Activated CD4-positive, alpha-beta T cell treated with anti-CD3 and anti-CD28 coated beads for 36 hours (primary cell): ENCODE measurements at regions not wholly inside any gene's neighbourhood (a gene's known extent, or its start where the extent isn't known, plus 50 kb on each side); places are given as distances from the start of the nearest gene placed in this dataset.

Experiments
- ATAC-seq: fragments of 200-7000 bp; cut with Tn5 transposase; one replicate; pipeline ENCODE4 v1.10.0; 2021; ENCODE audit warnings: mild to moderate bottlenecking, moderate library complexity
- CTCF ChIA-PET: fragments of 350-600 bp; sonication (Branson Sonifier 250); formaldehyde crosslinking; loops from one replicate; lab custom pipeline; 2021; ENCODE audit warnings: antibody characterized with exemption; lab: Charles Lee
- POLR2A ChIA-PET: fragments of 350-600 bp; sonication (Branson Sonifier 250); formaldehyde crosslinking; loops from one replicate; lab custom pipeline; 2021; ENCODE audit warnings: antibody characterized with exemption, inconsistent platforms; lab: Charles Lee
- DNase-seq: peaks from one replicate; pipeline ENCODE4 v3.0.0-alpha.2; 2020
- H3K27ac Mint-ChIP-seq: one replicate; pipeline ENCODE4 v1.8.0; 2021; ENCODE audit warnings: mixed read lengths
- H3K27me3 Mint-ChIP-seq: one replicate; pipeline ENCODE4 v1.8.0; 2021; ENCODE audit warnings: mixed read lengths
- H3K36me3 Mint-ChIP-seq: one replicate; pipeline ENCODE4 v1.8.0; 2021; ENCODE audit warnings: low read depth, mixed read lengths
- H3K4me1 Mint-ChIP-seq: one replicate; pipeline ENCODE4 v1.8.0; 2021; ENCODE audit warnings: mixed read lengths
- H3K4me3 Mint-ChIP-seq: one replicate; pipeline ENCODE4 v1.8.0; 2021; ENCODE audit warnings: mild to moderate bottlenecking, moderate library complexity, mixed read lengths
- H3K9me3 Mint-ChIP-seq: one replicate; pipeline ENCODE4 v1.8.0; 2021; ENCODE audit warnings: low read depth, mixed read lengths
- intact Hi-C, 2 experiments: fragments of 100-400 bp; cut with DNase I in 1 of 2; cut with micrococcal nuclease in 1 of 2; formaldehyde crosslinking; loops; one replicate each; pipeline versions ENCODE4 v1.14.2 to v1.15.1; 2022 to 2024; cut with DNase I, micrococcal nuclease

DNA sequence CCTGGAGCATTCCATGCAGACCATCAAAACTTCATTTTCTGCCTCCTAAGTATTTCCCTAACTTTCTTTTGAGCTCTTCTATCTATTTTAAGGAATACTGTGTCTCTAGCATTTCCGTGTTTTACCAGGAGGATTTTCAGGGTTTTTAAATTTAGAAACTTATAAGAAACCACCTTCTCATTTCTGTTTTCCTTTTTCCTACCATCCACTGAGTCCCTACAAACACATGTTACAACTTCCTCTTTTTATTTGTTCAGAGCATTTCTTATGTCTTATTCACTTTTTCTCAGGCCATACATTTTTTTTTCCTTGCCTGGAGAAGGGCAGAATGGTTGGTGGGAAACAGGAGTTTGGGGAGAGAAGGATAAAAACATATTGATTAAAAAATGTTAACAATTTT is 130.0 kb upstream of the BMP5 start:
- H3K4me1 Mint-ChIP-seq = no peaks in the 10 kb centered on the region
- H3K27ac Mint-ChIP-seq = no peak overlapping the region
- H3K9me3 Mint-ChIP-seq = peaks cover 5% of the 10 kb centered on the region
- H3K36me3 Mint-ChIP-seq = no peaks in the 10 kb centered on the region
- no peak for ATAC-seq
- no peaks in the 10 kb centered on the region for H3K27me3 Mint-ChIP-seq
- DNase-seq = no peak
- intact Hi-C loops = no loop called here
- H3K4me3 Mint-ChIP-seq = no peak overlapping the region
- POLR2A ChIA-PET = no interaction called here
- CTCF ChIA-PET = no interaction called here

GRCh38 chr6:56004426-56004825 is 129.0 kb upstream of the BMP5 start:
- no peak overlapping the region for H3K27ac Mint-ChIP-seq
- POLR2A ChIA-PET = no interaction called here
- H3K9me3 Mint-ChIP-seq = peaks cover 5% of the 10 kb centered on the region
- no peak for DNase-seq
- no peak for ATAC-seq
- H3K4me1 Mint-ChIP-seq = no peaks in the 10 kb centered on the region
- H3K4me3 Mint-ChIP-seq = no peak overlapping the region
- no peaks in the 10 kb centered on the region for H3K36me3 Mint-ChIP-seq
- H3K27me3 Mint-ChIP-seq = no peaks in the 10 kb centered on the region
- CTCF ChIA-PET = no interaction called here
- intact Hi-C loops = no loop called here

- Mint-ChIP-seq H3K9me3 (no peaks in the 10 kb centered on the region), H3K4me1 (no peaks in the 10 kb centered on the region), H3K27me3 (no peaks in the 10 kb centered on the region), H3K27ac (no peak overlapping the region), H3K36me3 (no peaks in the 10 kb centered on the region), H3K4me3 (no peak overlapping the region)
- ChIA-PET POLR2A (no interaction called here), CTCF (no interaction called here)
- DNase-seq (no peak), ATAC-seq (no peak)
- intact Hi-C loops = no loop called here
Measured at GRCh38 chr6:56003616-56004015, 128.2 kb upstream of the BMP5 start.

DNA sequence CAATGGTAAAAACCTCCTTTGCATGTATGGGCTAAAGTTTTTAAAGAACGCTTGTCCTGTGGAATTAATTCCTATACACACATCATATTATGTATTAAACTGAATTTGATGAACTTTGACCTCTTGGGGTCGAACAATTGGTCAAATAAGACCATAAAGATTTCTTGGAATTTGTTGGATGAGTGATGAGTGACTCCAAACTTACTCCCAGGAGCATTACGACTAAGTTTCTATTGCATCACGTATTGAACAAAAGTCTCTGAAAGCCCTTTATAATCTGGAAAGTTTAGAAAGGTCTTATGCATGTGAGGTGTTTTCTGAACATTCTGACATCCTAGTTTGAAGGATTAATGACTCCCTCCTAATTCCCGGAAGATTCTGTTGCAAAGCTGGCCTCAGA is 126.9 kb upstream of the BMP5 start:
- intact Hi-C loops = no loop called here
- Mint-ChIP-seq H3K9me3 (no peaks in the 10 kb centered on the region), H3K4me3 (no peak overlapping the region), H3K4me1 (no peaks in the 10 kb centered on the region), H3K27me3 (no peaks in the 10 kb centered on the region), H3K27ac (no peak overlapping the region), H3K36me3 (no peaks in the 10 kb centered on the region)
- ChIA-PET CTCF (no interaction called here), POLR2A (no interaction called here)
- no peak for DNase-seq
- no peak for ATAC-seq

- ChIA-PET POLR2A (no interaction called here), CTCF (interaction anchor here (0.6 kb wide), 1 partner anchor 989 kb away, joined by 3 read pairs; no protein-coding TSS in a partner anchor)
- intact Hi-C loops = no loop called here
- H3K4me1 Mint-ChIP-seq = no peaks in the 10 kb centered on the region
- no peak overlapping the region for H3K4me3 Mint-ChIP-seq
- no peaks in the 10 kb centered on the region for H3K36me3 Mint-ChIP-seq
- H3K9me3 Mint-ChIP-seq = peaks cover 6% of the 10 kb centered on the region
- H3K27ac Mint-ChIP-seq = no peak overlapping the region
- ATAC-seq = no peak
- no peak for DNase-seq
- no peaks in the 10 kb centered on the region for H3K27me3 Mint-ChIP-seq
Measured at GRCh38 chr6:55998576-55998975, 123.2 kb upstream of the BMP5 start.

DNA sequence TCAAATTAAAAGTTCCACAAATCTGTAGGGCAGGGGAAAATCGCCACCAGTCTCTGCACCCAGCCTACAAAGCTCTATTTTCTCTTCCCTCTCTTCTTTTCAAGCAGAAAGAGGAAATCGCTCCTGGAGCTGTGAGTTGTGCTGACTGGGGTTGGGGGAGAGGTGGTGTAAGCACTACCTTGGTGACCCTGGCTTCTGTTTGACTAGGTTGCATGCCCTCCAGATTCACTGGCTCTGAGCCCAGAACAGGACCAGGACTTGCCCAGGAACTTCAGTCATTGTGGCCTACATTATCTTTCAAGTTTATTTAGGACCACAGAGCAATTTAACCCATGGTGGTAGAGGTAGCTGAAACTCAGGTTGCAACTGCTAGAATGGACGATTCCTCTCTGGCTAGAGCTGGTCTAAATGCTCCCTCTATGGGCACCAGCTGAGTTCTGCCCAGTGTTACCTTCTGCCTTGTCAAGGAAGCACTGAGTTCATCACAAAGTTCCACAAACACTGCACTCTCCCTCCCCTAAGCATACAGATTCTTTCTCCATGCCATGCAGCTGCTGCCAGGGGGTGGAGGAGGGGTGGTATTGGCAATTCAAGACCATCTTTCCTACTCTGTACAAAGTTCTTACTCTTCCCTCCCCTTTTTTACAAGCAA is 122.0 kb upstream of the BMP5 start:
- Mint-ChIP-seq H3K9me3 (peaks cover 6% of the 10 kb centered on the region), H3K36me3 (no peaks in the 10 kb centered on the region), H3K27me3 (no peaks in the 10 kb centered on the region), H3K4me1 (no peaks in the 10 kb centered on the region), H3K27ac (no peak overlapping the region), H3K4me3 (no peak overlapping the region)
- intact Hi-C loops = no loop called here
- ChIA-PET CTCF (no interaction called here), POLR2A (no interaction called here)
- DNase-seq = no peak
- no peak for ATAC-seq

GRCh38 chr6:55994531-55994930 is 119.1 kb upstream of the BMP5 start:
- no peak overlapping the region for H3K4me3 Mint-ChIP-seq

DNA sequence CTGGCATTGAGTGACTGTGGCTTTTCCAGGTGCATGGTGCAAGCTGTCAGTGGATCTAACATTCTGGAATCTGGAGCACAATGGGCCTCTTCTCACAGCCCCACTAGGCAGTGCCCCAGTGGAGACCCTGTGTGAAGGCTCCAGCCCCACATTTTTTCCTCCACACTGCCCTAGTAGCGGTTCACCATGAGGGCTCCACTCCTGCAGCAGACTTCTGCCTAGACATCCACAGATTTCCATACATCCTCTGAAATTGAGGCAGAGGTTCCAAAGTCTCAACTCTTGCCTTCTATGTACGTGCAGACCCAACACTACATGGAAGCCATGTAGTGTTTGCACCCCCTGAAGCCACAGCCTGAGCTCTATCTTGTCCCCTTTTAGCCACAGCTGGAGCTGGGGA is 118.0 kb upstream of the BMP5 start:
- no peak for ATAC-seq
- ChIA-PET CTCF (interaction anchor here (0.6 to 0.7 kb wide), 2 partner anchors 9 to 33 kb away, joined by 3 read pairs; no protein-coding TSS in a partner anchor), POLR2A (no interaction called here)
- no peak for DNase-seq
- H3K4me1 Mint-ChIP-seq = no peaks in the 10 kb centered on the region
- intact Hi-C loops = no loop called here
- H3K36me3 Mint-ChIP-seq = no peaks in the 10 kb centered on the region
- H3K9me3 Mint-ChIP-seq = peaks cover 7% of the 10 kb centered on the region
- H3K27me3 Mint-ChIP-seq = no peaks in the 10 kb centered on the region
- H3K27ac Mint-ChIP-seq = no peak overlapping the region
- H3K4me3 Mint-ChIP-seq = no peak overlapping the region

More at GRCh38 chr6:55994531-55994930, 119.1 kb upstream of the BMP5 start:
- POLR2A ChIA-PET = no interaction called here
- intact Hi-C loops = no loop called here
- Mint-ChIP-seq H3K4me1 (no peaks in the 10 kb centered on the region), H3K9me3 (peaks cover 6% of the 10 kb centered on the region), H3K27ac (no peak overlapping the region), H3K36me3 (no peaks in the 10 kb centered on the region), H3K27me3 (no peaks in the 10 kb centered on the region)
- DNase-seq (no peak), ATAC-seq (no peak)
- CTCF ChIA-PET = no interaction called here

GRCh38 chr6:55992546-55992945 is 117.2 kb upstream of the BMP5 start:
- H3K27ac Mint-ChIP-seq = no peak overlapping the region
- ChIA-PET POLR2A (no interaction called here), CTCF (no interaction called here)
- ATAC-seq (no peak), DNase-seq (no peak)
- no peaks in the 10 kb centered on the region for H3K27me3 Mint-ChIP-seq
- no peaks in the 10 kb centered on the region for H3K36me3 Mint-ChIP-seq
- no peaks in the 10 kb centered on the region for H3K4me1 Mint-ChIP-seq
- intact Hi-C loops = no loop called here
- no peak overlapping the region for H3K4me3 Mint-ChIP-seq
- H3K9me3 Mint-ChIP-seq = peaks cover 8% of the 10 kb centered on the region

- Mint-ChIP-seq H3K27ac (no peak overlapping the region), H3K4me3 (no peak overlapping the region), H3K4me1 (no peaks in the 10 kb centered on the region), H3K9me3 (peaks cover 9% of the 10 kb centered on the region), H3K27me3 (no peaks in the 10 kb centered on the region), H3K36me3 (no peaks in the 10 kb centered on the region)
- intact Hi-C loops = no loop called here
- ChIA-PET POLR2A (no interaction called here), CTCF (no interaction called here)
- no peak for ATAC-seq
- DNase-seq = no peak
Measured at GRCh38 chr6:55985309-55985708, 109.9 kb upstream of the BMP5 start.

DNA sequence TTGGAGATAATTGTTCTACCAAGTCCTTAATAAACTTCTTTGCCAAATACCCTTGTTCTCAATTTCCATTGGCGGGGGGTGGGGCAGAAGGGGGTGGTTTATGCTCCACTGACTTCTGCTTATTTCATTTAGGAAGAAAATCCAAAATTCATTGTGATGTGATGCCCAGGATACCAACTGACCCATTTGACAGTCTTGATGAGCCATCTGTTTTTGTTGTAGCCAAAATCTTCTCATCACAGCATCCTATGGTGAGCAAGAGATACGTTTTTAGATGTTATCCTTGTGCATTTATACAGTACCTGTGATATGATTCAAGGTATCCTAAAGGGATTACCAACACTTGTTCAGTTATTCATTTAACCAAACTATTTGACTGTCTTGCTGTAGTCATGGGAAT is 108.5 kb upstream of the BMP5 start:
- no peak for DNase-seq
- no peak overlapping the region for H3K4me3 Mint-ChIP-seq
- H3K36me3 Mint-ChIP-seq = no peaks in the 10 kb centered on the region
- H3K9me3 Mint-ChIP-seq = peaks cover 9% of the 10 kb centered on the region
- H3K4me1 Mint-ChIP-seq = no peaks in the 10 kb centered on the region
- no peaks in the 10 kb centered on the region for H3K27me3 Mint-ChIP-seq
- H3K27ac Mint-ChIP-seq = no peak overlapping the region
- ATAC-seq = no peak
- intact Hi-C loops = loop anchor here (5.0 kb wide), 2 partner anchors 308 to 608 kb away; no protein-coding TSS in a partner anchor
- POLR2A ChIA-PET = no interaction called here
- CTCF ChIA-PET = interaction anchor here (0.6 kb wide), 1 partner anchor 10 kb away, joined by 3 read pairs; no protein-coding TSS in a partner anchor

DNA sequence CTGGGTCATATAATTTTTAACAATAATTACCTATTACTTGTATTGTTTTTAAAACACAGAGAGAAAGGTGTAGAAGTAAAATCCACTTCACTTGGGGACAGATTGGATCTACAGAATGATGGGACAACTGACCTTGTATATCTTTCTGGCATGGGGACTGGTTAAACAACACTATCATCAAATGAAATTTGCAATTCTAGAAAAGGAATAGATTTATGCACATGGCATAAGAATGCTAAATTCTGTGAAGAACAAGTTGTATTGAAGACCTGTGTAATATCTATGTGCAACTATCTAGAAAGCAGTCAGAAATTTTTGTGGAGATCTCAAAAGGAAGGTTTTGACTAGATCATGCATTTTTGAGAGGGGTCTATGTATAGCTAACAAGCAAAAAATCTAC is 106.3 kb upstream of the BMP5 start:
- H3K27me3 Mint-ChIP-seq = no peaks in the 10 kb centered on the region
- H3K4me3 Mint-ChIP-seq = no peak overlapping the region
- ChIA-PET CTCF (interaction anchor here (0.7 kb wide), 1 partner anchor 710 kb away, joined by 3 read pairs; no protein-coding TSS in a partner anchor), POLR2A (no interaction called here)
- H3K27ac Mint-ChIP-seq = no peak overlapping the region
- no peak for ATAC-seq
- DNase-seq = no peak
- H3K36me3 Mint-ChIP-seq = no peaks in the 10 kb centered on the region
- no peaks in the 10 kb centered on the region for H3K4me1 Mint-ChIP-seq
- peaks cover 7% of the 10 kb centered on the region for H3K9me3 Mint-ChIP-seq
- intact Hi-C loops = loop anchor here (2.0 to 5.0 kb wide), 4 partner anchors 73 to 611 kb away; no protein-coding TSS in a partner anchor
